ENCODE measurements at regions not wholly inside any gene's neighbourhood (a gene's known extent, or its start where the extent isn't known, plus 50 kb on each side); places are given as distances from the start of the nearest gene placed in this dataset.

DNA sequence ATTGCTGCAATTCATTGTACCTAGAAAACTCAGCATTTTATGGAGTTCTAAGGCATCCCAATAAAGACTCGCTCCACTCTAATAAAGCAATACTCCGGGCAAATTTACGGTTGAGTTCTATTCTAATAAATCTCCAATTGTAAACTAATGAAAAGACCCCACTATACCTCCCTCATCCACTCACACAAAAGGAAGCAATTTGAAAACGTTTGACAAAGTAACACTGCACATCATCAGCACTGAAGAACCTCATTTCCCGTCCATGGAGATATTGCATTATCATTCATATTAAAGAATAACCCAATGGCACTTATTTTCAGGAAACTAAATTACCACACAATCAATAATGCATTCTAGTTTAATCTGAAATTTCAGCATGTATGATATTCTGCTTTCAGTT, 111.0 kb upstream of the LMO3 start:
- TF ChIP-seq, protein P1, sequence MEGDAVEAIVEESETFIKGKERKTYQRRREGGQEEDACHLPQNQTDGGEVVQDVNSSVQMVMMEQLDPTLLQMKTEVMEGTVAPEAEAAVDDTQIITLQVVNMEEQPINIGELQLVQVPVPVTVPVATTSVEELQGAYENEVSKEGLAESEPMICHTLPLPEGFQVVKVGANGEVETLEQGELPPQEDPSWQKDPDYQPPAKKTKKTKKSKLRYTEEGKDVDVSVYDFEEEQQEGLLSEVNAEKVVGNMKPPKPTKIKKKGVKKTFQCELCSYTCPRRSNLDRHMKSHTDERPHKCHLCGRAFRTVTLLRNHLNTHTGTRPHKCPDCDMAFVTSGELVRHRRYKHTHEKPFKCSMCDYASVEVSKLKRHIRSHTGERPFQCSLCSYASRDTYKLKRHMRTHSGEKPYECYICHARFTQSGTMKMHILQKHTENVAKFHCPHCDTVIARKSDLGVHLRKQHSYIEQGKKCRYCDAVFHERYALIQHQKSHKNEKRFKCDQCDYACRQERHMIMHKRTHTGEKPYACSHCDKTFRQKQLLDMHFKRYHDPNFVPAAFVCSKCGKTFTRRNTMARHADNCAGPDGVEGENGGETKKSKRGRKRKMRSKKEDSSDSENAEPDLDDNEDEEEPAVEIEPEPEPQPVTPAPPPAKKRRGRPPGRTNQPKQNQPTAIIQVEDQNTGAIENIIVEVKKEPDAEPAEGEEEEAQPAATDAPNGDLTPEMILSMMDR (IDR thresholded peaks at IDR 0.05) = no peak
- no peak for TF ChIP-seq SP1 (CRISPR knock-in tag; conservative IDR thresholded peaks at IDR 0.05)
